Tibial artery (tissue), 4 donors: ENCODE measurements at regions not wholly inside any gene's neighbourhood (a gene's known extent, or its start where the extent isn't known, plus 50 kb on each side); places are given as distances from the start of the nearest gene placed in this dataset.
A peak's percentile ranks its signal among the peaks of the same experiment; 100 is the strongest.

Experiments
- DNase-seq, 2 donors: peaks; one replicate each; pipeline ENCODE4 v3.0.0-alpha.2; 2019
- H3K27ac ChIP-seq, 2 donors: fragments of 200-600 bp; sonication (generic) in 1 of 2; 1 replicate in 1 of 2; 2 replicates in 1 of 2; pipeline ENCODE4 v1.5.1; 2018 to 2019; ENCODE audit warnings: mild to moderate bottlenecking in 1 of 2
- H3K27me3 ChIP-seq, 2 donors: fragments of 200-600 bp; sonication (generic) in 1 of 2; one replicate each; pipeline versions ENCODE4 v1.5.1 to v1.6.0; 2016 to 2019
- H3K36me3 ChIP-seq, 3 donors: fragments of 200-600 bp; sonication (generic) in 2 of 3; one replicate each; pipeline ENCODE4 v1.5.1; 2016 to 2019; ENCODE audit warnings: mild to moderate bottlenecking in 2 of 3
- H3K4me1 ChIP-seq, 4 donors: fragments of 200-600 bp; sonication (generic) in 2 of 4; 1 replicate in 3 of 4; 2 replicates in 1 of 4; pipeline ENCODE4 v1.5.1; 2016 to 2019
- H3K4me3 ChIP-seq, 2 donors: fragments of 200-600 bp; sonication (generic) in 1 of 2; 1 replicate in 1 of 2; 2 replicates in 1 of 2; pipeline ENCODE4 v1.5.1; 2018 to 2019; ENCODE audit warnings: mild to moderate bottlenecking in 2 of 2
- H3K9me3 ChIP-seq, 3 donors: fragments of 200-600 bp; sonication (generic) in 1 of 3; one replicate each; pipeline ENCODE4 v1.5.1; 2016 to 2019
- CTCF ChIP-seq, 2 experiments: fragments of 200-600 bp in 1 of 2; fragments of 450-650 bp in 1 of 2; IDR thresholded peaks; one replicate each; pipeline ENCODE4 v1.5.1; 2017 to 2019; ENCODE audit warnings: antibody characterized with exemption in 2 of 2, mild to moderate bottlenecking in 1 of 2, moderate library complexity in 1 of 2
- intact Hi-C: fragments of 100-400 bp; cut with DNase I; formaldehyde crosslinking; loops from one replicate; pipeline ENCODE4 v1.15.0; 2023; ENCODE audit warnings: low total_unique reads

GRCh38 chr1:163406772-163407171 lies 85.0 kb downstream of the NUF2 start:
- intact Hi-C loops: no loop called here
- Histone ChIP-seq H3K27me3 (peaks cover 0 to 11% of the 10 kb centered on the region in 2 donors), H3K27ac (no peak overlapping the region), H3K4me1 (peaks cover 0 to 3% (median 0%) of the 10 kb centered on the region in 4 donors), H3K4me3 (no peak overlapping the region), H3K9me3 (no peaks in the 10 kb centered on the region), H3K36me3 (no peaks in the 10 kb centered on the region)
- no peak for TF ChIP-seq CTCF (IDR thresholded peaks at IDR 0.05)
- no peak for DNase-seq

- no peak for TF ChIP-seq CTCF (IDR thresholded peaks at IDR 0.05)
- no peak overlapping the region for H3K4me3 ChIP-seq
- peaks cover 0 to 11% of the 10 kb centered on the region in 2 donors for H3K27me3 ChIP-seq
- intact Hi-C loops: no loop called here
- peaks cover 0 to 3% (median 0%) of the 10 kb centered on the region in 4 donors for H3K4me1 ChIP-seq
- H3K36me3 ChIP-seq: no peaks in the 10 kb centered on the region
- H3K27ac ChIP-seq: no peak overlapping the region
- H3K9me3 ChIP-seq: no peaks in the 10 kb centered on the region
- DNase-seq: no peak
Measured at GRCh38 chr1:163408262-163408661, 86.5 kb downstream of the NUF2 start.

- H3K27me3 ChIP-seq: peaks cover 0 to 11% of the 10 kb centered on the region in 2 donors
- intact Hi-C loops: loop anchor here (10.0 kb wide), 1 partner anchor 1214 kb away; no protein-coding TSS in a partner anchor
- H3K36me3 ChIP-seq: no peaks in the 10 kb centered on the region
- H3K27ac ChIP-seq: no peak overlapping the region
- no peaks in the 10 kb centered on the region for H3K9me3 ChIP-seq
- TF ChIP-seq CTCF (IDR thresholded peaks at IDR 0.05): peak; percentile 54 to 61
- peaks cover 0 to 3% (median 0%) of the 10 kb centered on the region in 4 donors for H3K4me1 ChIP-seq
- H3K4me3 ChIP-seq: no peak overlapping the region
- DNase-seq: peak in 1 of 2 donors; percentile 25
Measured at GRCh38 chr1:163410073-163410999, 88.6 kb downstream of the NUF2 start.

GRCh38 chr1:163412221-163412620 lies 90.5 kb downstream of the NUF2 start:
- H3K4me3 ChIP-seq: no peak overlapping the region
- no peak for DNase-seq
- intact Hi-C loops: loop anchor here (10.0 kb wide), 1 partner anchor 1213 kb away; no protein-coding TSS in a partner anchor
- H3K9me3 ChIP-seq: no peaks in the 10 kb centered on the region
- peaks cover 0 to 3% (median 0%) of the 10 kb centered on the region in 4 donors for H3K4me1 ChIP-seq
- no peaks in the 10 kb centered on the region for H3K36me3 ChIP-seq
- H3K27ac ChIP-seq: no peak overlapping the region
- H3K27me3 ChIP-seq: peaks cover 0 to 13% of the 10 kb centered on the region in 2 donors
- no peak for TF ChIP-seq CTCF (IDR thresholded peaks at IDR 0.05)

GRCh38 chr1:163414778-163415177 lies 93.0 kb downstream of the NUF2 start:
- Histone ChIP-seq H3K4me1 (peaks cover 0 to 3% (median 0%) of the 10 kb centered on the region in 4 donors), H3K27me3 (peaks cover 0 to 4% of the 10 kb centered on the region in 2 donors), H3K36me3 (no peaks in the 10 kb centered on the region), H3K4me3 (no peak overlapping the region), H3K9me3 (no peaks in the 10 kb centered on the region), H3K27ac (no peak overlapping the region)
- intact Hi-C loops: loop anchor here (10.0 kb wide), 1 partner anchor 1210 kb away; no protein-coding TSS in a partner anchor
- TF ChIP-seq CTCF (IDR thresholded peaks at IDR 0.05): no peak
- no peak for DNase-seq
